Activated CD4-positive, alpha-beta memory T cell treated with anti-CD3 and anti-CD28 coated beads for 36 hours (primary cell): ENCODE measurements at regions not wholly inside any gene's neighbourhood (a gene's known extent, or its start where the extent isn't known, plus 50 kb on each side); places are given as distances from the start of the nearest gene placed in this dataset.
"Not testable (repeated sequence)": the region's sequence is repeated elsewhere in the genome, so short reads cannot be mapped to it uniquely, and the experiment has no call there.

Experiments
- CTCF ChIA-PET: fragments of 350-600 bp; sonication (Branson Sonifier 250); formaldehyde crosslinking; loops from one replicate; lab custom pipeline; 2021; ENCODE audit warnings: antibody characterized with exemption, inconsistent platforms; lab: Charles Lee
- POLR2A ChIA-PET: fragments of 350-600 bp; sonication (Branson Sonifier 250); formaldehyde crosslinking; loops from one replicate; lab custom pipeline; 2021; ENCODE audit warnings: antibody characterized with exemption; lab: Charles Lee
- DNase-seq: peaks from one replicate; pipeline ENCODE4 v3.0.0-alpha.2; 2020
- H3K27ac Mint-ChIP-seq: one replicate; pipeline ENCODE4 v1.8.0; 2021; ENCODE audit warnings: mixed read lengths
- H3K27me3 Mint-ChIP-seq: one replicate; pipeline ENCODE4 v1.8.0; 2021; ENCODE audit warnings: mixed read lengths
- H3K36me3 Mint-ChIP-seq: one replicate; pipeline ENCODE4 v1.8.0; 2021; ENCODE audit warnings: mixed read lengths
- H3K4me1 Mint-ChIP-seq: one replicate; pipeline ENCODE4 v1.8.0; 2021; ENCODE audit warnings: low read depth, mixed read lengths
- H3K4me3 Mint-ChIP-seq: one replicate; pipeline ENCODE4 v1.8.0; 2021; ENCODE audit warnings: mild to moderate bottlenecking, mixed read lengths
- H3K9me3 Mint-ChIP-seq: one replicate; pipeline ENCODE4 v1.8.0; 2021; ENCODE audit warnings: mixed read lengths
- intact Hi-C: fragments of 100-400 bp; cut with micrococcal nuclease; formaldehyde crosslinking; loops from one replicate; pipeline ENCODE4 v1.15.1; 2023

DNA sequence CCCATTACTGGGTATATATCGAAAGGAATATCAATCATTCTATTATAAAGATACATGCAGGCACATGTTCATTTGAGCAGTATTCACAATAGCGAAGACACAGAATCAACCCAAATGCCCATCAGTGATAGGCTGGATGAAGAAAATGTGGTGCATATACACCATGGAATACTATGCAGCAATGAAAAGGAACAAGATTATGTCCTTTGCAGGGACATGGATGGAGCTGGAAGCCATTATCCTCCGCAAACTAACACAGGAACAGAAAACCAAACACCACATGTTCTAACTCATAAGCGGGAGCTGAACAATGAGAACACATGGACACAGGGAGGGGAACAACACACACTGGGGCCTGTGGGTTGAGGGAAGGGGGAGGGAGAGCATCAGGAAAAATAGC is 434.3 kb downstream of the BUD13 start:
- intact Hi-C loops, DNase-seq, POLR2A ChIA-PET, H3K27me3 Mint-ChIP-seq, H3K27ac Mint-ChIP-seq, CTCF ChIA-PET, H3K4me3 Mint-ChIP-seq, H3K36me3 Mint-ChIP-seq, H3K4me1 Mint-ChIP-seq, H3K9me3 Mint-ChIP-seq: not testable (repeated sequence)

DNA sequence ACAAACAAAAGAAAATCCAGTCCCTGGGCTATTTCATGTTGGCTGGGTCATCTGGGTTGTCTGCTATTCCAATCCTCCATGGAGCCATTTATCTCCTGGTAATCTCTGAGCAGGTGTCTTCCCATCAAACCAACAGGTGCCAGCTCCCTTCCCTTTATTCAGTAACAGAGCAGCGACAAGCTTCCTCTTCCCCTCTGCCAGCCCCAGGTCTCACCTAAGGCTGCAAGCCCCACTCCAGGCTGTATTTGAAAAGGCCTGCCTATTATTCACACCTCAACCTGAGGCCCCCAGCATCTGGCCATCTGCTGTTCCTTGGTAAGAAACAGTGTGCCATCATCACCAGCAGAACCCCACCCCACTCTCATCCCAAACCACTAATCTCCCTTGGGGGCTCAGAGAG is 436.2 kb downstream of the BUD13 start:
- no peaks in the 10 kb centered on the region for H3K36me3 Mint-ChIP-seq
- DNase-seq: no peak
- no peaks in the 10 kb centered on the region for H3K27me3 Mint-ChIP-seq

DNA sequence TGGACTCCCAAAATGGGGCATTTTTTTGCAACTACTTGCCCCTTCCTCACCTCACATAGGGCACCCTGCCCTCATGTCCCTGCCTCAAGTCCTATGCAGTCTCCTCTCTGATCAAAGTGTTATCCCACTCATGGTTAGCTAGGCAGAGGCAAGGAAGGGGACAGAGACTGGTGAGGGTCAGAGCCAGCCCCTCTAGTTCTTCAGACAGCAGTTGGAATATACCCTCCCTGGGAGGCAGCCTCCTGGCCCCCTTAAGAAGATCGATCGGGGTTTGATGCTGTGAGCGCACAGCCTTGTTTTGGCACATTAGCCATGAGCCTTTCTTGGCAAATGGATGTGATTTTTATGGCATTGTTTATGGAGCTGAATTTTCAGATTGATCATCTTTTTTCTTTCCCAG is 436.9 kb downstream of the BUD13 start:
- Mint-ChIP-seq H3K9me3 (no peaks in the 10 kb centered on the region), H3K27ac (no peak overlapping the region), H3K36me3 (no peaks in the 10 kb centered on the region), H3K4me3 (no peak overlapping the region), H3K4me1 (no peaks in the 10 kb centered on the region), H3K27me3 (no peaks in the 10 kb centered on the region)
- ChIA-PET POLR2A (no interaction called here), CTCF (no interaction called here)
- DNase-seq: no peak
- intact Hi-C loops: no loop called here

More for the DNA sequence above, 436.2 kb downstream of the BUD13 start:
- H3K27ac Mint-ChIP-seq: no peak overlapping the region
- intact Hi-C loops: no loop called here
- H3K4me3 Mint-ChIP-seq: no peak overlapping the region
- H3K4me1 Mint-ChIP-seq: no peaks in the 10 kb centered on the region
- no peaks in the 10 kb centered on the region for H3K9me3 Mint-ChIP-seq
- ChIA-PET CTCF (no interaction called here), POLR2A (no interaction called here)

- H3K27ac Mint-ChIP-seq: no peak overlapping the region
- H3K4me1 Mint-ChIP-seq: no peaks in the 10 kb centered on the region
- H3K27me3 Mint-ChIP-seq: no peaks in the 10 kb centered on the region
- CTCF ChIA-PET: no interaction called here
- H3K36me3 Mint-ChIP-seq: no peaks in the 10 kb centered on the region
- no peak for DNase-seq
- intact Hi-C loops: no loop called here
- POLR2A ChIA-PET: no interaction called here
- H3K9me3 Mint-ChIP-seq: no peaks in the 10 kb centered on the region
- no peak overlapping the region for H3K4me3 Mint-ChIP-seq
Measured at GRCh38 chr11:116335078-116335477, 437.7 kb downstream of the BUD13 start.

DNA sequence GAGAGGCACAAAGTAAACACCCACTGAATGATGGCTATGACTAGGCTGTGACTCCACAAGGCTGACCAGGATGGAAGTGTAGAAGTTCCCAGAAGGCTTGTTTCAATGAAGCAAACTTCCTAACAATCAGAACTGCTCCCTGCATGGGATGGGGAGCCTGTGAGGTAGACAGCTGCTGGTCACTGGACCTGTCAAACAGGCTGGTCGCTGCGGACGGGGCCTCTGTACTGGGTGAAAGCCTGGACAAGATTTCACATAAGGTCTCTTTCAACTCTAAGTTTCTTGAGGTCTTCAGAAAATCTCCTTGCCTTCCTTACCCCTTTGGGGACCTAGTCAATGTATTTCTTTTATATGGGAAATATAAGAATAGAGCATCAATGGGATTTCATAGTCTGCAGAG is 438.2 kb downstream of the BUD13 start:
- Mint-ChIP-seq H3K9me3 (no peaks in the 10 kb centered on the region), H3K4me3 (no peak overlapping the region), H3K27me3 (no peaks in the 10 kb centered on the region), H3K36me3 (no peaks in the 10 kb centered on the region), H3K27ac (no peak overlapping the region), H3K4me1 (no peaks in the 10 kb centered on the region)
- CTCF ChIA-PET: no interaction called here
- intact Hi-C loops: no loop called here
- DNase-seq: no peak
- POLR2A ChIA-PET: no interaction called here

- Mint-ChIP-seq H3K27ac (no peak overlapping the region), H3K36me3 (no peaks in the 10 kb centered on the region), H3K9me3 (no peaks in the 10 kb centered on the region), H3K4me3 (no peak overlapping the region), H3K27me3 (peaks cover 6% of the 10 kb centered on the region), H3K4me1 (no peaks in the 10 kb centered on the region)
- CTCF ChIA-PET: no interaction called here
- no peak for DNase-seq
- POLR2A ChIA-PET: no interaction called here
- intact Hi-C loops: no loop called here
Measured at GRCh38 chr11:116333001-116333535, 439.7 kb downstream of the BUD13 start.

DNA sequence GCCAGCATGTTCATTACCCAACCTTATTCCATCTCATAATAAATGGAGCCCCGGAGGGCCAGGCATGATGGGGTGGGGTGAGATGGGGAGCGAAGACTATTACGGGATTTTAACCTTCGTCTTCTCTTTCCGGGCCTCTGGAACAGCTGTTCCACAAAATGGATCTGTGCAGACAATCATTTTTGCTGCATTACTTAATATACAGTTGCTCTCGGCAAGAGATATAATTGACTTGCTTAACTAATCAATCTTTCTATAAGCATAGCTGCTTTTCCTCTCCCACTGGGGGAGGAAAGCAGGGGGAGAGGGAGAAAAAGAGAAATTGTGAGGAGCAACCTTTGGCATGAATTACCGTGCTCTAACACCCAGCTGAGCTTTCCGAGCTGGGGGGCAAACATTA is 440.4 kb downstream of the BUD13 start:
- no peak overlapping the region for H3K27ac Mint-ChIP-seq
- no peaks in the 10 kb centered on the region for H3K9me3 Mint-ChIP-seq
- H3K4me3 Mint-ChIP-seq: no peak overlapping the region
- intact Hi-C loops: no loop called here
- POLR2A ChIA-PET: no interaction called here
- DNase-seq: no peak
- H3K27me3 Mint-ChIP-seq: peaks cover 6% of the 10 kb centered on the region
- H3K4me1 Mint-ChIP-seq: no peaks in the 10 kb centered on the region
- CTCF ChIA-PET: no interaction called here
- H3K36me3 Mint-ChIP-seq: no peaks in the 10 kb centered on the region

DNA sequence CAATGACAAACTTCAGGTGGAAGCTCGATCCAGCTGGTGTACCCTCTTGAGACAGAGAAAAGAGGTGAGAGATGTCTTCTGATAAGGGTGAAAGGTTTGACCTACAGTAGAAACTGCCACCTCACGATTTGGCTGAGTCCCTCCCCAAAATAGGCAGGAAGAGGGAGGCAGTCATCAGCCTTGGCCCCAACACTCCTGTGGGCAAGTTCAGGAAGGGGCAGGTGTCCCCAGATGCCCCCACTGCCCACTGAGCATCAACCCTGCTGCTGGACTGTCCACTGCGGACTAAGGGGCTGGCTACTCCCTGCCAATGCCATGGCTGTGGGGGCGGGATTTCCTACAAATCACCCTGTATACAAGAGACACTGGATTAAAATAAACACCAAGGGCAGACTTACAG is 441.4 kb downstream of the BUD13 start:
- H3K27ac Mint-ChIP-seq: no peak overlapping the region
- H3K9me3 Mint-ChIP-seq: no peaks in the 10 kb centered on the region
- no peak for DNase-seq
- no peak overlapping the region for H3K4me3 Mint-ChIP-seq
- ChIA-PET POLR2A (no interaction called here), CTCF (no interaction called here)
- no peaks in the 10 kb centered on the region for H3K4me1 Mint-ChIP-seq
- H3K27me3 Mint-ChIP-seq: peaks cover 6% of the 10 kb centered on the region
- H3K36me3 Mint-ChIP-seq: no peaks in the 10 kb centered on the region
- intact Hi-C loops: no loop called here

DNA sequence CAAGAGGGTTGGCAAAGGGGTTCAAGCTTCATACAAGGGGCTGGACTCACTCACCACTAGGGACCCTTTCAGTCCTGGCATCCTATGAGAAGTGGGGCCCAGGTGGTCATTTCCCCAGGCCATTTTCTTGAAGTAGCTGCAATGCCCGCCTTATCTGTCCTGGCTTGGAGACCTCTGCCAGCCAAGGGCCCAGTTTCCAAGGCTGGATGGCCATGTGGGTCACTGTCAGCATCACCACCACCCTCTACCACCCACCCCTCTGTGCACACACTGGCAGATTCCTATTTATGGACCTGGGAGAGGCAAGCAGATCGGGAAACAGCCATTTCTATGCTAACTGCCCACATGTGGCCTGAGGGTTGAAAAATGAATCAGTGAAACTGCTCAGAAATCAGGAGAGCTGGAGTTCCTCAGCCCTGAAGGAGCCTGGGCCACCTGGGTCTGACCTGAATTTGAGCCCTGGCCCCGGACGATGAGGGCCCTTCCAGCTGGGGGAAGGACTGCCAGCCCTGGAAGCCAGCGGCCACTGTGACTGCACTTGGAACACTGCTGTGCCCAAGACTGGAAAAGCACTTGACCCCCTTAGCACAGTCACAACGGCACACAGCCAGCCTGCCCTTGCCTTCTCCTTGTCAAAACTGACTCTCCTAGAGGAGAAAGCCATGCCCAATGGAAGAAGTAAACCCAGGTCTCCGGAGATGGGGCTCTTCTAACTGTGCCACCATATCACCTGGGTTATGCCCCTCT is 442.2 kb downstream of the BUD13 start:
- no peaks in the 10 kb centered on the region for H3K9me3 Mint-ChIP-seq
- no peak overlapping the region for H3K4me3 Mint-ChIP-seq
- no peak overlapping the region for H3K27ac Mint-ChIP-seq
- no peak for DNase-seq
- no peaks in the 10 kb centered on the region for H3K4me1 Mint-ChIP-seq
- POLR2A ChIA-PET: no interaction called here
- CTCF ChIA-PET: no interaction called here
- no peaks in the 10 kb centered on the region for H3K36me3 Mint-ChIP-seq
- peaks cover 6% of the 10 kb centered on the region for H3K27me3 Mint-ChIP-seq
- intact Hi-C loops: no loop called here

DNA sequence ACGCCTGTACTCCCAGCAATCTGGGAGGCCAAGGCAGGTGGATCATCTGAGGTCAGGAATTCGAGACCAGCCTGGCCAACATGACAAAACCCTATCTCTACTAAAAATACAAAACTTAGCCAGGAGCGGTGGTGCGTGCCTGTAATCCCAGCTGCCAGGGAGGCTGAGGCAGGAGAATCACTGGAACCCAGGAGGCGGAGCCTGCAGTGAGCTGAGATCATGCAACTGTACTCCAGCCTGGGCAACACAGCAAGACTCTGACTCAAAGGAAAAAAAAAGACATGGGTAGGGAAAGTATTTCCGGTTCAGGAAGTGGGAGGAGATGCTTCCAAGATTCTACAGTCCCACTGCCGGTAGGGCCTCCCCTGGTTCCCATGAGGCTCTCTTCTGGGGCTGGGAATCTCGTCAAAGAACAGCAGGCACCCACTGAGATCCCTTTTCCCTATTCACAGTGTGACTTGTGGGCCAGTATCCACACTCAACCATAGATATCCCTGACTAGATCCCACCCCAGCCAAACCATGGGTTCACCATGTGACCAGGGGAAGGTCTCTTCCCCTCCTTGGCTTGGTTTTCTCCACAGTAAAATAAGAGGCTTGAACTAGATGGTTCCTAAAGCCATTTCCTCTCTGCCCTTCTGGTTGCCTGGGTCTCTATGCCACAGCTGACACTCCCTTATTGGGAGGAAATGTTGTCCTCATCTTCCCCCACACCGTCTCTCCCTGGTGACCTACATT is 443.3 kb downstream of the BUD13 start:
- no peak overlapping the region for H3K27ac Mint-ChIP-seq
- DNase-seq: no peak
- intact Hi-C loops: no loop called here
- H3K4me1 Mint-ChIP-seq: no peaks in the 10 kb centered on the region
- no peaks in the 10 kb centered on the region for H3K9me3 Mint-ChIP-seq
- ChIA-PET CTCF (no interaction called here), POLR2A (no interaction called here)
- no peak overlapping the region for H3K4me3 Mint-ChIP-seq
- no peaks in the 10 kb centered on the region for H3K36me3 Mint-ChIP-seq
- H3K27me3 Mint-ChIP-seq: peaks cover 6% of the 10 kb centered on the region

DNA sequence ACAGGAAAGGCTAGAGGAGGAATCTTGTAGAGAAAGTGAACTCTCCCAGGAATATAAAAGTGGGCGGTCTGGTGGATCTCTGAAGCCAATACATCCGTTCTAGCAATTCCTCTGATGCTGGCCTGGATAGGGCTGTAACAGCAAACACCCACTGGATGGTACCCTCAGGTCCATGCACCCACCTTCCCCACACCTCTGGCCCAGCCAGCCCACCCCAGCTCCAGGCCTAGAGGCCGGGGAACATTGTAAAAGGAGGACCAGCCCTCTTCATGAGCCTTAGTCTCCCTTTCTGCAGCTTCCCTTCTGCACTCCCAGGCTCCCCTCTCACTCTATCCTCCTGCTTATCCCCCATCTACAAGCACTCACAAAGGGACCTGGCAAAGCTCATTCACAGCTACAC is 443.9 kb downstream of the BUD13 start:
- no peak overlapping the region for H3K4me3 Mint-ChIP-seq
- no peaks in the 10 kb centered on the region for H3K36me3 Mint-ChIP-seq
- H3K27me3 Mint-ChIP-seq: peaks cover 6% of the 10 kb centered on the region
- H3K27ac Mint-ChIP-seq: no peak overlapping the region
- ChIA-PET CTCF (no interaction called here), POLR2A (no interaction called here)
- DNase-seq: no peak
- H3K4me1 Mint-ChIP-seq: no peaks in the 10 kb centered on the region
- intact Hi-C loops: no loop called here
- H3K9me3 Mint-ChIP-seq: no peaks in the 10 kb centered on the region

- no peak for DNase-seq
- intact Hi-C loops: no loop called here
- H3K9me3 Mint-ChIP-seq: no peaks in the 10 kb centered on the region
- no peaks in the 10 kb centered on the region for H3K4me1 Mint-ChIP-seq
- H3K27ac Mint-ChIP-seq: no peak overlapping the region
- no peaks in the 10 kb centered on the region for H3K36me3 Mint-ChIP-seq
- no peak overlapping the region for H3K4me3 Mint-ChIP-seq
- ChIA-PET POLR2A (no interaction called here), CTCF (no interaction called here)
- H3K27me3 Mint-ChIP-seq: peaks cover 6% of the 10 kb centered on the region
Measured at GRCh38 chr11:116328391-116328790, 444.4 kb downstream of the BUD13 start.

- no peaks in the 10 kb centered on the region for H3K36me3 Mint-ChIP-seq
- no peaks in the 10 kb centered on the region for H3K4me1 Mint-ChIP-seq
- H3K27ac Mint-ChIP-seq: no peak overlapping the region
- POLR2A ChIA-PET: no interaction called here
- no peaks in the 10 kb centered on the region for H3K9me3 Mint-ChIP-seq
- no peak for DNase-seq
- CTCF ChIA-PET: no interaction called here
- no peak overlapping the region for H3K4me3 Mint-ChIP-seq
- intact Hi-C loops: no loop called here
- peaks cover 6% of the 10 kb centered on the region for H3K27me3 Mint-ChIP-seq
Measured at GRCh38 chr11:116326146-116326545, 446.6 kb downstream of the BUD13 start.
